Inflammatory macrophage (primary cell): ENCODE measurements at regions not wholly inside any gene's neighbourhood (a gene's known extent, or its start where the extent isn't known, plus 50 kb on each side); places are given as distances from the start of the nearest gene placed in this dataset.

Experiments
- DNase-seq, 2 donors: peaks; one replicate each; pipeline ENCODE4 v3.0.0-alpha.2; 2020 to 2022

DNA sequence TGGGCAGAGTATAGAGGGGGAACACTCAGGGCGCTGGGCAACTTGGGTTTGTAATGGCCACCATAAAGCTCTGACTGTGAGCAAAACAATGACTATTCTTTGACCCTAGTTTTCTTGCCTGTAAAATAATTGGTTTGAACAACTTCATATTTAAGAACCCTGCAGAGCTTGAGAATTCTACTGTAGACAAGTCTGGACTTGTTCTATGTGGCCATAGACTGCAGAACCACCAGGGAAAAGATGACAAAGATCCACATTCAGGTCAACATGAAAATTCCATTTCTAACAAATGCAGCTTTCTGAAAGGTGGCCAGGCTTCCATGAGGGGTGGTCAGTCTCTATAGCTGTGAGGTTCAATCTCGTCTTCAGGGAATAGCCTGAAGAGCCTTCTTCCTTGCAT, 239.4 kb upstream of the LRRN1 start:
- no peak for DNase-seq

DNA sequence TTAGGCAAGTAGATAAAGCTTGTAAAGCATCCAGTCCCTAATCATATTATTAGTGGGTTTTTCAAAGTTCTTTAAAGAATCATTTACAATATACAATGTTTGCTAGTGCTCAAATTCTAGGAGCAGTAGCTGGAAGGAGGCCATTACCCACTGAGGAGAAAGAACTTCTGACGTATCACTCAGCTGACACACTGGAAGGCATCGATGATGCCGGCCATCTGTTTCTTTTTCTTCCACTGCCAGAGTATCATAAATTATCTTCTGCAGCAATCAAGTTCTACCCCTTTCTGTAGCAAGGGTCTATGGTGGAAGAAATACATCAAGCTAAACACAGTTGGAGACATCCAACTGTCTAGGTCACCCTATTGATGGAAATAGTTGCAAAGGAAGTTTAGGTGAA, 243.2 kb upstream of the LRRN1 start:
- no peak for DNase-seq

DNA sequence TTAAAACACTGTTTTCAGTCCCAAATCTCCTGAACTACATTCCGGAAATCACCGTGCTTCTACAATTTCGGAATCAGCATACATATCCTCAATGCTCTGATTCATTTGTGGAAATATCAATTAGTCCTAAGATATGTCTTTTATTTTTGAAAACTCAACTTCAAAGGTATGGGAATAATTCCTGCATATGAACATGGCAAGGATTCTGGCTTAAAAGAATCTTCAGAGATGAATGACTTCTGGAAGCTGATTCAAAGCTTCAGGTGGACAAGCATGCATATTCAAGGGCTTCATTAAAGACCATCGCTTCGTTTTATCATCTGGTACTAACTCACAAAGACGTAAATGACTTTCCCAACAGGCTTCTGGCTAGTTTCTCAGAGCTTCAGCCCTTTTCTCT, 246.0 kb upstream of the LRRN1 start:
- DNase-seq: no peak

DNA sequence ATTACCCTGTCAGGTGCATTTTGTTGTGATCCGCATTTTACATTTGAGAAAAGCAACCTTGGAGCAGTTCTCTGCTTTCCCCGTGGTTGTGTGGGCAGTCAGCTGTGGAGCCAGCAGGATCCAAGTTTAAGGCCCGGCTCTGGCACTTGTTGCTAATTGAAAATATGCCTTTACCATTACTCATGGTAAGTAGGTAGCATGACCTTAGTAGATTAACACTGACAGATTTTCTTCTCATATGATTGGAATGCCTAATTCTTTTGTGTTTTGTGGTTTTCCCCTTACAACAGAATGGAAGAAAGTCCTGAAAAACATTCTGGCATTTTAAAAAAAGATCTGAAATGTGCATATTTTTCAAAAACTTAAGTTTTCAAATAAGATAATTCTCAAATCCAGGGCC, 246.5 kb upstream of the LRRN1 start:
- no peak for DNase-seq

DNA sequence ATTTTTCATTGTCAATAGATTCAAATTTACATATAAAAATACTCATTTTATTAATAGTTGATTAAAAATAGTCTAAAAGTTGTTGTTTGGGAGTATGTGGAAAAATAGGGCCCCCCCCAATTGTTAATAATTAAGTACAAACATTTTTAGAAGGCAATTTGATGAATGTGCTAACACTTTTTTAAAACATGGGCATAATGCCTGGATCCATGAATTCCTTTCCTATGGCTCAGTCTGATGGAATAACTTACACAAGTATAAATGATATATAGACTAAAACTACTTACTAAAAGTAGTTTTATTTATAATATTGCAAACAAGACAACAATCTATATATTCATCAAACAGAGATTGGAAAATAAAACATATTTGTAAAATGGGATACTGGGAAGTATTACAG, 247.2 kb upstream of the LRRN1 start:
- no peak for DNase-seq

DNA sequence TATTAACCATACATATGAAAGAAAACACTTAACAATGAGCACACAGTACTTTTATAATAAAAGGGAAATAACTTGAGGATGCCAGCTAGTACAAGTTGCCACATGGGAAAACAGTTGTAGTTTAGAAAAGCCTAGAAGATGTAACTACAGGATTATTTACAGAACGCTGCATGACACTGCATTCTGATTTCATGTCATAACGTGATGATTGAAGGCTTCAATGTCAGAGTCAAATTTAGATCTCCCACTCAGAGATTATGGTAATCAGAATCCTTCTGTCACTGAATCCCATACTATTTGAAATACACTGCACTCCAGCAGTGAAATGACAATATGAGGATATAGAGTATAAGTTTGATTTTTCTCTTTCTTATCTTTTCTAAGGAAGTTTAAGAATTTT, 253.9 kb upstream of the LRRN1 start:
- DNase-seq: no peak

DNA sequence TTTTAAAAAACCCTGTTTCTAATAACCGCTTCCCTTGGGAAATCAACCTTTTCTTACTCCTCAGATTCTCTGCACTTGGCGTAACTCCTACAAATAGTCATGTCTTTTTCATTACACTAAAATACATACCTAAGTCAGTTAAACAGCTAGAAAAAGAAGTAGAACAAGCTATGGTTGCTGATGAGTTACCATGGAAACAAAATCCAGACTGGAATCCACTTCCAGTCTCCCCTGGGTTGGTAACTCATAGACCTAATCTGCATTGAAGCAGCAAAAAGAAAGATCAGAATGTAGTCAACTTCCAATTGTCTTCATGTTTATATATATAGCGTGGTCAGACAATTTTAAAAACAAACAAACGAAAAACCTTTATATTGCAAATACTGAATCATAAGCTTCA, 260.8 kb upstream of the LRRN1 start:
- no peak for DNase-seq

DNA sequence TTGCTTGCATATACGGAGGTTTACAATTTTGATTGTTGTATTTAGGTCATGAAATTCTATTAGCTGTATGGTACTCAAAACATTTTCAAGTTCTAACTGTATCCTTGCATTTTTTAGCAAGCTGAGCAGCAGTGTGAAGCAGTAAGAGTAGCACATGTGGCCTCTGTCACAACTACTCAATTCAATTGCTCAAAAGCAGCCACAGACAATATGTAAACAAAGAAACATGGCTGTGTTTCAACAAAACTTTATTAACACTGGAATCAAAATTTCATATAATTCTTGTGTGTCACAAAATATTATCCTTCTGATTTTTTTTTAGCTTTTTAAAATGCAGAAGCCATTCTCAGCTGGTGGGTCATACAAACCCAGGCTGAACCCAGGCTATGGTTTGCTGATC, 266.7 kb upstream of the LRRN1 start:
- no peak for DNase-seq

DNA sequence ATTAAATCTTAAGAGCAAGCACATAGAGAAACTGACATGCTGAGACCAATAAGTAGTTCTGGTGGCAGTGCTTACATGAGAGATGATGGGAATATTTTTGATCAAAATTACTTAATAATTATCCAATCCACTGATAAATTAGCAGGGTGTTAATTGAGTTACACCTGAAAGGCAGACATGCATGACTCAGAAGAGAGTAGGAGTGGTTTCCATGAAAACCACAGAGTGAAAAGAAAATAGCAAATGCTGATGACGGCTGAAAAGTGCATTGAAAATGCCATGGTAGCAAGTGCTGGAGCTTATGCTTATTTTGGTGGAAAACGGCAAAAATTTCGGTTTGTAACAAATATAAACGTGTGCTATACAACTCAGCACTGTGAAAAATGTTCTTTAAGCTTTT, 267.8 kb upstream of the LRRN1 start:
- DNase-seq: no peak

DNA sequence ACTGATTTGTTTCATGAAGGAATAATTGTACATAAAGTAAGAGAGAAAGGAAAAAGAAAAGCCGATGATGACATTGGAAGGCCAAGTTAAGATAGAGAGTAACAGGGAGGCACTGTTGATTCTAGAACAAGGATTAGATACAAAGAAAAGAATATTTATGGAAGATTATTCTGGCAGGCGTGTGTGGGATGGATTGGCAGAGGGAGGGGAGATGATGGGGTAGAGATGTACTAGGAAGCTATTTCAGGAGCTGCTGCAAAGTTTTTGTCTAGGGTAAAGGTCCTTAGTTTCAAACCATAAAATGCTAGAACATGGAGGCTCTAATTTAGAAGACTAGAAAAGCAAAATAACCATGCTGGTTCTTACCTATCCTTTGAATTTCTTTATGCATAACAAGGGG, 280.0 kb upstream of the LRRN1 start:
- no peak for DNase-seq

DNA sequence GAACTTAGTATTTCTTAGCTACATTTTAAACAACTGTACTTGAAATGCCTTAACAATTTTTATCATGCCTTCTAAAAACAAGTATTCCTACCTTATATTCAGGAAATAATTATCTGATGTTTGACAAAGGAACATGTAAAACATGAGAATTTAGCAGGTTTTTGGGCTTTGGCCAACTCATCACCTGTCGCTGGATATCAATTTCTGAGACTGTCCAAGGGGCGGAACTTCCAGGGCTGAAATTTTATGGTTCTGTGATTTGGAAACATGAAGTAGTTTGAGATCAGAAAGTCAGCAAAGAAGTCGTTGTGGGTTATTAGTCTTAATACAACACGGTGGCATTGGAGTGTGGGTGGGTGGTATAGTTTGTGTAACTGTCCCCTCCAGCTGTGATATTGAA, 282.2 kb upstream of the LRRN1 start:
- no peak for DNase-seq

DNA sequence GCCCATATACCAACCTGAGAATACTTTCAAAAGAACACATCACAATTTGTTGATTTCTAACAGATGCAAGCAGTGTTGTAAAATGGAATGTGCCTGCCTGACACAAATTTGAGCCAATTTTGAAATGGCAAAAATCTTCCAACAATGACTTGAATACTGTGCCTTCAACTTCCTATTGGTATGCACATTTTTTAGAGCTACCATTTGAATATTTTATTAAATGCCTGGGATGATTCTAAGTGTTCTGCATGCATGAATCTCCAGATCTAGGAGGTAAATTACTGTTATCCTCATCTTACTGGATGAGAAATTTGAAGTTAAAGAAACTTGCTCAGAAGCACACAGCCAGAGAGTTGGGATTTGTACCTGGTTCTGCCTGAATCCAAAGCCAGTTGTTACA, 282.8 kb upstream of the LRRN1 start:
- DNase-seq: no peak

DNA sequence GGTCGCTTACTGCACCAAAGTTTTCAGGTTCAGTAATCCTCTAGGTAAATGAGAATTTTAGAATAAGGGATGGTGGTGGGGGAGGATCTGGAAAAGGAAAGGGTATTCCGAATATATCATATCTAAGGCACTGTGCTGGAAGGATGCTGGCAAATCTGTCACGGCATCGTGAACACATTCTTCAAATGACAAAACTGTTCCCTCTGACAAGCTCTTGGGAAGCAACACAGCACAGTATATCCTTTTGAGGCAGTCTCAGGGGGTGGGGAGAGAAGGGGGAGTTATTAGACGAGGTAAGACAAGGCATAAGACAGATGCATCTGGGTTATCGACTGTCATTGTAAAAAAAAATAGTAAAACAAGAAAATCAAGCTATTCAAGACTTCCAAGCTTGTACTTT, 289.6 kb upstream of the LRRN1 start:
- no peak for DNase-seq

DNA sequence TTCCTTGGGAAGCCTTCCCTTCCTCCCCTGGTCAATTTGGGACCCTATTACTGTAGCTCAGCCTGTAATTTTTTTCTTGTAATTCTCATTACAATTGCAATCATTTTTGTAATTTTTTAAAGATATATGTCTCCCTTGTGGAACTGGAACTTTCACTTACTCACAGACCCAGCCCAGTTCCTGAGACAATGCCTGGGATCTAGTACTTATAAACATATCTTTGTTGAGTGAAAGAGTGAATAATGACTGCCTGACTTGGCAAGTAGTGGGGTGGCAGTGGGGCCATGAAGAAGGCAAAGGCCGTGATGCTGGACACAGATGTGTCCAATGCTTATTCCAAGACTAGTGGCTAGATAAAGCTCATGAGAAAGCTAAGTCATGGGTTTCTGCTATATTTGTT, 294.5 kb upstream of the LRRN1 start:
- no peak for DNase-seq

DNA sequence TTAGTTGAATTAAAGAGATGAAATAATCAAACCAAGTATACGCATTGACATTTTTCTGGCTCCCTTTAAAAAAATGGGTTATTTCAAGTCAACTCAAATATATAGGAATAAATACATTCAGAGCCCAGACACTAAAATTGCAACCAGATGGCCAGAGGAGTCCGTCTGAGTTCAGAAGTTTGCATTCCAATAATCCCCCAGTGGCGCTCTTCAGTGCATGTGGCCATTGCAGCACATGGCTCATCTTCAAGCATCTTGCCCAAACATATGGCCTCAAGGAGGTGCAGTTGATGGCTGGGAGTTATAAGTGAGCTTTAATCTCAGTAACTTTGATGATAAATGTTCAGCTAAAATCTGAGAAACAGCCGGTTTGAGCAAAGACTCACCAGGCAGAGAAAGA, 295.8 kb upstream of the LRRN1 start:
- no peak for DNase-seq

DNA sequence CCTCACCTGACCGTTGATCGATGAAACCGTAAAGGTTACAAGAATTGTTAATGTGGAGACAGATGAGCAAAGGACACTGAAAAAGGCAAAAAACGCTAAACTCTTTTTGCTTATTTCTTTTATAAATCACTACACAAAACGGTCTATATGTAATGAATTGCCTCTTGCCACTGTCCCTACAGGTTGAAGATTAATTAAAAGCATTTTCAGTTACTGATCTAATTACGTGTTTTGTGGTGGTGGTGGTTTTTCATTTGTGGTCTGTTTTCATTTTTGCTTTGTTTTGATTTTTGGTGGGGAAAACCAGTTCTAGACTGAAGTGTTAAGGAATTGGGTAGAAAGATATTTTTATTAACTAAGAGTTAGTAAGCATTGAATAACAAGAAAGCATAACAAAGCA, 299.2 kb upstream of the LRRN1 start:
- DNase-seq: no peak

DNA sequence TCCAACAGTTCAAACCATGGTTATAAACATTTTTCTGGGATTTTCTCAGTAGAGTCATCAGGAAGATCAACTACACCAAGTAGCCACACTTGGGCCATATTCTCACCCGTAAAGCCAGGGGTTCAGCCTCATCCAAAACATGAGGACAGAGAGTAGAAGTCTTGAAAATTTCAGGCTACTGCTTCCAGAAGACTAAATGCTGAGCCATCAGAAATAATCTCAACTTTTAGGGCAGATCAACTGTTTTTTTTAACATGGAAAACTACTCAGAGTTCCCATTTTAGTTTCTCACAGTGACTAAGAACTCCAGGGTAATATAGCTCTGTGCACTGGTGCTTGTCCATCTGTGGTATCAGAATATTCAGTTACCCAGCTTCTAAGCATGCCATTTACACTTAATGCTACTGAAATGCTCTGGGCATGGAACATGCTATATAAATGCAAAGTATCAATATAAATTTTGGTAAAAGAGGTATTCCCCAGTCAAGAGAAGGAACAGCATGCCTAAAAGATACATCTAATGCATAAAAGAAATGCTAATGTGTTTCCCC, 300.1 kb upstream of the LRRN1 start:
- no peak for DNase-seq

DNA sequence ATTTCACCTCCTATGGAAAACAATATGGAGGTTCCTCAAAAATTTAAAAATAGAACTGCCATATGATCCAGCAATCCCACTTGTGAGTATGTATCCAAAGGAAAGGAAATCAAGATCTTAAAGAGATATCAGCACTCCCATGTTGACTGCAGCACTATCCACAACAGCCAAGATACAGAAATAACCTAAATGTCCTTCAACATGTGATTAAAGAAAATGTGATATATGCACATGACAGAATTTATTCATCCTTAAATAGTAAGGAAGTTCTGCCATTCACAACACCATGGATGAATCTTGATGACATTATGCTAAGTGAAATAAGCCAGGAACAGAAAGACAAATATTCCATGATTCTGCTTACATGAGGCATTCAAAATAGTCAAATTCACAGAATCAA, 303.6 kb upstream of the LRRN1 start:
- DNase-seq: no peak

DNA sequence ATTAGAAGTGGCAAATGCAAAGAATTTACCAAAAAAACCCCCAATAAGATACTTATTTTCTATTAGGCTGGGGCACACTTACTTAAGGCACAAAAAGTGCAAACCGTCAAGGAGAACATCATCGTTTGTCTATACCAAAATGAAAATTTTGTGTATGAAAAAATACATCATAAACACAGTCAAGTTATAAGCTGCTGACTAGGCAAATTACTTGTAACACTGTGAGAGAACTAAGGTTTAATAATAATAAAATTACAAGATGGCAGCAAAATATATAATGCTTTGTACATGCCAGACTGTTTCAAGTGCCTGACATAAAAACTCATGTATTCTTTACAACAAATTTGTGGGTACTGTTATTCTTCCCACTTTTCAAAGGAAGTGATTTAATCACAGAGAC, 297.2 kb upstream of the CRBN start:
- DNase-seq: no peak

DNA sequence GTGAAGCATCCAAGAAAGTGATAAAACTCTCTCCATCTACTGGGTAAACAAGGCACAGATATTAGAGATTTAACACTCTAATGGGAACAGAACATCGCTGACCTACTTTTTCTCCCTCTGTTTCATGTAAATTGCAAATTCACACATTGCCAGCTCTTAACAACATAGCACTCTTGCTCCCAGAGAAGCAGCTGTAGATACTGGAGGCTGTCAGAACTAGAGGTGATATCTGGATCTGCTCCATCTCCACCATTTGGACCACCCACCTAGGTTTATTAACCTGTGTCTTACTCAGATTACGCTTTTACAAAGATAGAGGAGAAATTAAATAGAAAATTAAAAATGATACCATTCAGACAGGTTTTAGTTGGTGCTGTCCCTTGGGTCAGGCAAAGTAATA, 289.1 kb upstream of the CRBN start:
- DNase-seq: no peak

DNA sequence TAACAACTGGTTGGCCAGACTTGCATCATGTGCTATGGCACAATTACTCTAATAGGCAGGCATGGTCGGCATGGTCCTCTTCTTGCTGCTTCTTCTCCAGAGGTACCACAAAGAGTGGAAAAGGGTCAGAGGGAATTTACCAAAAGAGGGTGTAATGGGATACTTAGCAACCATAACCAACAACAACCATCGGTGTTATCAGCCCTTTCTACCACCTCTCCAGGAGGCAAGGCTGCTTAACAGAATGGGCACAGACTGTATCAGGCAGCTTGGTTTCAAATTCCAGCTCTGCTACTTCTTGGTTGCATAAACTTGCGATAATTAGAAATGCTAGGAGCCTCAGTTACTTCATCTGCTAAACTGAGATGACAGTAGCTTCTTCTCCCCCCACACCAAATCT, 284.6 kb upstream of the CRBN start:
- no peak for DNase-seq

DNA sequence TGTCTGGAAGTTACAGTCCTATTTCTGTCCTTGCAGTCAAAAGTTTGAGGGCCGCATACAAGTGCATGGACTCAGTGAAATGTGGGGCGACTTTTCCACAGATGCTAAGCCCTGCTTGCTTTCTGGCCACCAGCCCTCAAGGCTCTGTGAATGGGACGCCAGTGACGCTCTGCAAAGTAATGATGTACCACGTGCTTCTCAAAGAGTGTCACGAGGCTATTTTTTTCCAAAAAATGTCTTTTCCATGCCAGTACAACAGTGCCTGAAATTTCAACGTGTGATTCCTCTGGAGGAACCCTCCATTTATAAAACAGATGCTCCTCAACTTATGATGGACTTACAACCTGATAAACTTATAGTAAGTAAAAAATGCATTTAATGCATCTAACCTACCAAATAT, 281.8 kb upstream of the CRBN start:
- DNase-seq: no peak

DNA sequence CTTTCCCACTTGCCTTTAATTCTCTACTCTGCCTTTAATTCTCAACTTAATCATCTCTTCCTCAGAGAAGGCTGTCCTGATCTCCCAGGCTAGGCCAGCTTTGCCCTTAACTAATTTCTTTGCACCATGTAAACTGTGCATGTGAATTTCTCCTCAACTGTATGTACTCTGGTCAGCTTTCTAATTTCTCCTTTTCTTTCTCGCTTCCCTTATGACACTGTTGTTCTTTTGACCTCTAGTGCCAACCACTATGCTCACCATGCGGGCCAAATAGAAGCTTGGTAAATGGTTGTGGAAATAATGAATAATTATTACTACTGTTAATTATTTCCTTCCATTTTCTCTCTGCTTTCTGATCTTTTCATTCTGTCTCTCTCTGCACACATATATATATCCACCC, 269.0 kb upstream of the CRBN start:
- DNase-seq: no peak

DNA sequence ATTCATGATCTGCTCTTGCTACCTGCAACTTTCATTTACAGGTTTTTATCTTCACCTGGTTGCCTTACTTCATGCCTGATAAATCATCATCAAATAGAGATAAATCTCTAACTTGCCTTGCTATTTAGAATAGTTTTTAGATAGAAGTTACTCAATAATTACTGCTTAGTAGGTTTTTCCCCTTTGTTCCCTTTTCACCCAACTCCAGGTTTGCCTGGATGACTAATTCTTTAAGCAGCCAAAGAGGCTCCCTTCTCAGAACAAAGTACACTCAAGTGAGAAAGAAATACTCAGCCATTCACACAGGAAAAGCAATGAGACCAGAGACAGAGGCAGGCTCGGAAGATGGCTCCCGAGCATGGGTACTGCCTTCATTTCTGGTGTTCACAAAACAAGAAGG, 268.1 kb upstream of the CRBN start:
- DNase-seq: no peak

DNA sequence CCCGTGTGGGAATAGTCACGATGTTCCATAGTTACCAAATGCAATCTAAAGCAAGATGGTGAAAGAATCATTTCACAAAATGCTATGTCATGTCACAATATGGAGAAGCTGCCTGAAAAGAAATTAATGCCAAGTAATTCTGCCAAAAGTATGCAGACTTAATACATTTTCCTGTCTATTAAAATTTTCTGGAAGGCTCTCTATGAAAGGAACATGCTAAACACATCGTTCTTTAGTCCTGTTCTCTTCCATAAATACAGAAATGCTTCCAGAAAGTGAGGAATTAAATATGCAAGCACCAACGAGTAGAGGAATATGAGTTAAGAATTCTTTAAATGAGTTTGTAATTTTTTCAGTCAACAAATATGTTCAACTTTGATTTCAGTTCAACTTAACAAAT, 266.8 kb upstream of the CRBN start:
- DNase-seq: no peak

DNA sequence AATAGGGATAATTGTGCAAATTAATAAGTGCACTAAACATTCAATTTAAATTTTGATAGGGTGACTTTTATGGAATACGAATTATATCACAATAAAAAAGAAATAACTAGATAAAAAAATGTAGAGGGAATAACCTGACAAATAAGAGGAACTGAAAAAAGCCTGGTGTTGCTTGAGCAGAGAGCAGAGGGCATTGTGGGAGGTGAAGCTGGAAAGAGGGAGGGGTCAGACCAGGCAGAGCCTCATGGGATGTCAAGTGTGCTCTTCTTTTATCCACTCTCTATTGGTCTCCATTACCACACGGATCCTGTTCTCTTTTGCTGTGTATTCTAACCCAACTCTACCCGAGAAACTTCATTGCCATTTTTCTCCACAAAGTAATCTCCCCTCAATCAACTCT, 264.0 kb upstream of the CRBN start:
- no peak for DNase-seq
